H9 (cell line): ENCODE measurements at regions not wholly inside any gene's neighbourhood (a gene's known extent, or its start where the extent isn't known, plus 50 kb on each side); places are given as distances from the start of the nearest gene placed in this dataset.

ENCODE experiments used
- DNase-seq: peaks from one replicate; pipeline ENCODE4 v3.0.0-alpha.2; 2017
- H2AFZ ChIP-seq: one replicate; pipeline ENCODE4 v1.6.1; 2013; ENCODE audit warnings: mild to moderate bottlenecking, low read length, control low read depth, moderate library complexity
- H2AK5ac ChIP-seq: 2 replicates; pipeline ENCODE4 v1.6.1; 2013; ENCODE audit warnings: low read length, control low read depth, mixed read lengths; ENCODE audit not compliant: insufficient read length
- H2BK120ac ChIP-seq: one replicate; pipeline ENCODE4 v1.6.1; 2013; ENCODE audit warnings: low read depth, mild to moderate bottlenecking, low read length, control low read depth, inconsistent platforms; ENCODE audit not compliant: poor library complexity, severe bottlenecking
- H2BK12ac ChIP-seq: 2 replicates; pipeline ENCODE4 v1.6.1; 2013; ENCODE audit warnings: low read length, control low read depth, mixed read lengths, low read depth; ENCODE audit not compliant: insufficient read length
- H2BK15ac ChIP-seq: 2 replicates; pipeline ENCODE4 v1.6.1; 2013; ENCODE audit warnings: low read depth, low read length, control low read depth
- H2BK20ac ChIP-seq: one replicate; pipeline ENCODE4 v1.6.1; 2013; ENCODE audit warnings: low read depth, mild to moderate bottlenecking, low read length, control low read depth, inconsistent platforms; ENCODE audit not compliant: poor library complexity, severe bottlenecking
- H2BK5ac ChIP-seq: 2 replicates; pipeline ENCODE4 v1.6.1; 2013; ENCODE audit warnings: low read length, control low read depth, mixed read lengths; ENCODE audit not compliant: insufficient read length
- H3K14ac ChIP-seq: 2 replicates; pipeline ENCODE4 v1.6.1; 2013; ENCODE audit warnings: low read length, control low read depth; ENCODE audit not compliant: insufficient read depth
- H3K18ac ChIP-seq: 2 replicates; pipeline ENCODE4 v1.6.1; 2013; ENCODE audit warnings: low read depth, mild to moderate bottlenecking, mixed read lengths, low read length, control low read depth; ENCODE audit not compliant: insufficient read length
- H3K23ac ChIP-seq: 2 replicates; pipeline ENCODE4 v1.6.1; 2013; ENCODE audit warnings: low read length, control low read depth, mixed read lengths, low read depth; ENCODE audit not compliant: insufficient read length
- H3K23me2 ChIP-seq: 2 replicates; pipeline ENCODE4 v1.6.1; 2013; ENCODE audit warnings: low read depth, mild to moderate bottlenecking, mixed read lengths, low read length, control low read depth; ENCODE audit not compliant: insufficient read length, poor library complexity, severe bottlenecking
- H3K27ac ChIP-seq: 2 replicates; pipeline ENCODE4 v1.5.1; 2013; ENCODE audit warnings: low read length, control low read depth, mixed read lengths, low read depth; ENCODE audit not compliant: insufficient read length
- H3K27me3 ChIP-seq: 2 replicates; pipeline ENCODE4 v1.6.1; 2013; ENCODE audit warnings: low read length, control low read depth, inconsistent platforms; ENCODE audit not compliant: insufficient read depth
- H3K4ac ChIP-seq: 2 replicates; pipeline ENCODE4 v1.6.1; 2013; ENCODE audit warnings: low read depth, mild to moderate bottlenecking, control low read depth, inconsistent platforms, low read length, moderate library complexity
- H3K4me1 ChIP-seq: 2 replicates; pipeline ENCODE4 v1.6.1; 2013; ENCODE audit warnings: low read length, control low read depth, inconsistent platforms; ENCODE audit not compliant: insufficient read depth
- H3K4me2 ChIP-seq: 2 replicates; pipeline ENCODE4 v1.6.1; 2013; ENCODE audit warnings: low read length, control low read depth, mixed read lengths; ENCODE audit not compliant: insufficient read length, insufficient read depth
- H3K56ac ChIP-seq: 2 replicates; pipeline ENCODE4 v1.6.1; 2013; ENCODE audit warnings: low read depth, mild to moderate bottlenecking, mixed read lengths, low read length, control low read depth; ENCODE audit not compliant: insufficient read length
- H3K79me1 ChIP-seq: 2 replicates; pipeline ENCODE4 v1.6.1; 2013; ENCODE audit warnings: low read depth, mild to moderate bottlenecking, moderate library complexity, low read length, control low read depth, inconsistent platforms; ENCODE audit not compliant: insufficient read depth, poor library complexity, severe bottlenecking
- H3K79me2 ChIP-seq: 2 replicates; pipeline ENCODE4 v1.6.1; 2013; ENCODE audit warnings: low read length, control low read depth, inconsistent platforms; ENCODE audit not compliant: insufficient read depth
- H3K9ac ChIP-seq: 2 replicates; pipeline ENCODE4 v1.6.1; 2013; ENCODE audit warnings: low read length, control low read depth, mixed read lengths; ENCODE audit not compliant: insufficient read length; ENCODE audit errors: extremely low read depth
- H3K9me3 ChIP-seq: one replicate; pipeline ENCODE4 v1.6.1; 2013; ENCODE audit warnings: low read depth, low read length, inconsistent platforms; ENCODE audit not compliant: control insufficient read depth
- H3T11ph ChIP-seq: one replicate; pipeline ENCODE4 v1.6.1; 2013; ENCODE audit warnings: mild to moderate bottlenecking, low read length, control low read depth, inconsistent platforms
- H4K20me1 ChIP-seq: one replicate; pipeline ENCODE4 v1.6.1; 2013; ENCODE audit not compliant: control insufficient read depth, insufficient read length, insufficient read depth
- H4K5ac ChIP-seq: 2 replicates; pipeline ENCODE4 v1.6.1; 2013; ENCODE audit warnings: low read depth, mild to moderate bottlenecking, mixed read lengths, low read length, control low read depth; ENCODE audit not compliant: insufficient read length
- H4K8ac ChIP-seq: replicated peaks from 2 replicates; pipeline ENCODE4 v1.6.1; 2013; ENCODE audit warnings: low read length, control low read depth, mixed read lengths, low read depth; ENCODE audit not compliant: insufficient read length
- H4K91ac ChIP-seq: 2 replicates; pipeline ENCODE4 v1.6.1; 2013; ENCODE audit warnings: low read depth, mild to moderate bottlenecking, moderate library complexity, mixed read lengths, low read length, control low read depth; ENCODE audit not compliant: insufficient read length
- H3K27ac Mint-ChIP-seq, 3 experiments: 2 replicates in 2 of 3; 3 replicates in 1 of 3; pipeline ENCODE4 v1.8.0; 2020 to 2021; ENCODE audit warnings: mixed read lengths in 3 of 3, mild to moderate bottlenecking in 1 of 3, moderate library complexity in 1 of 3
- H3K27me3 Mint-ChIP-seq: 2 replicates; pipeline ENCODE4 v1.8.0; 2021; ENCODE audit warnings: low read depth, mild to moderate bottlenecking, moderate library complexity, mixed read lengths
- H3K36me3 Mint-ChIP-seq, 3 experiments: 2 replicates in 2 of 3; 3 replicates in 1 of 3; pipeline ENCODE4 v1.8.0; 2020 to 2021; ENCODE audit warnings: low read depth in 3 of 3, mixed read lengths in 3 of 3; ENCODE audit not compliant: insufficient read depth in 1 of 3
- H3K4me1 Mint-ChIP-seq, 2 experiments: 2 replicates each; pipeline ENCODE4 v1.8.0; 2020; ENCODE audit warnings: mixed read lengths in 2 of 2
- H3K4me3 Mint-ChIP-seq, 2 experiments: 2 replicates in 1 of 2; 3 replicates in 1 of 2; pipeline ENCODE4 v1.8.0; 2020 to 2021; ENCODE audit warnings: mild to moderate bottlenecking in 2 of 2, mixed read lengths in 2 of 2, moderate library complexity in 1 of 2
- H3K9me3 Mint-ChIP-seq, 2 experiments: 2 replicates in 1 of 2; 3 replicates in 1 of 2; pipeline ENCODE4 v1.8.0; 2020; ENCODE audit warnings: mild to moderate bottlenecking in 2 of 2, mixed read lengths in 2 of 2, moderate library complexity in 1 of 2
- CTCF ChIP-seq: fragments of 200-600 bp; sonication (generic); conservative IDR thresholded peaks from 3 replicates; pipeline ENCODE4 v1.8.0; 2021; ENCODE audit warnings: antibody characterized with exemption, mild to moderate bottlenecking
- WGBS: extraction: QIAGEN DNeasy Blood & Tissue Kit; methylation state at CpG from one replicate; pipeline ENCODE4 v1.1.7; 2013; ENCODE audit warnings: missing lambda C conversion rate, low lambda C conversion rate, mixed read lengths; ENCODE audit not compliant: insufficient read length; ENCODE audit errors: extremely low coverage; 5-methylcytosine and 5-hydroxymethylcytosine counted together

GRCh38 chrX:42597481-42597880, 180.5 kb downstream of the PPP1R2C start:
- Histone ChIP-seq H3K56ac (no peak overlapping the region), H3K18ac (no peak overlapping the region), H3K27me3 (no peaks in the 10 kb centered on the region), H3K9ac (no peak overlapping the region), H2AK5ac (no peak overlapping the region), H3K14ac (no peak overlapping the region), H3K4ac (no peak overlapping the region), H4K20me1 (no peaks in the 10 kb centered on the region), H3K4me1 (no peaks in the 10 kb centered on the region), H4K8ac (no peak overlapping the region), H2BK12ac (no peak overlapping the region), H3K4me2 (no peak overlapping the region), H2AFZ (no peak overlapping the region), H3K79me1 (no peaks in the 10 kb centered on the region), H2BK5ac (no peak overlapping the region), H3K79me2 (no peaks in the 10 kb centered on the region), H4K91ac (no peak overlapping the region), H3K23me2 (no peaks in the 10 kb centered on the region), H2BK15ac (no peak overlapping the region), H2BK120ac (no peak overlapping the region), H3K9me3 (no peaks in the 10 kb centered on the region), H2BK20ac (no peak overlapping the region), H3T11ph (no peak overlapping the region), H4K5ac (no peak overlapping the region), H3K27ac (no peak overlapping the region), H3K23ac (no peak overlapping the region)
- no peak for TF ChIP-seq CTCF
- no peak for DNase-seq
- Mint-ChIP-seq H3K36me3 (peaks cover 0 to 4% (median 0%) of the 10 kb centered on the region in 3 experiments; a peak in 3 of 7 replicates), H3K27me3 (no peaks in the 10 kb centered on the region), H3K9me3 (peaks cover 3 to 32% of the 10 kb centered on the region in 2 experiments; a peak in 4 of 5 replicates), H3K27ac (no peak overlapping the region), H3K4me3 (no peak overlapping the region), H3K4me1 (peaks cover 0 to 6% of the 10 kb centered on the region in 2 experiments; a peak in 2 of 4 replicates)
- no CpG with 5 or more reads among the region's 4 CpGs for WGBS
